GM19438 (cell line): ENCODE measurements at regions not wholly inside any gene's neighbourhood (a gene's known extent, or its start where the extent isn't known, plus 50 kb on each side); places are given as distances from the start of the nearest gene placed in this dataset.

Experiments
- ATAC-seq: cut with Tn5 transposase; IDR thresholded peaks from one replicate; pipeline ENCODE4 v1.9.1; 2021; ENCODE audit warnings: low read depth; ENCODE audit not compliant: unreplicated experiment

- no peak for ATAC-seq
Measured at GRCh38 chr2:111657351-111657975, 226.5 kb downstream of the ANAPC1 start.

GRCh38 chr2:111659361-111660333 lies 224.3 kb downstream of the ANAPC1 start:
- no peak for ATAC-seq

DNA sequence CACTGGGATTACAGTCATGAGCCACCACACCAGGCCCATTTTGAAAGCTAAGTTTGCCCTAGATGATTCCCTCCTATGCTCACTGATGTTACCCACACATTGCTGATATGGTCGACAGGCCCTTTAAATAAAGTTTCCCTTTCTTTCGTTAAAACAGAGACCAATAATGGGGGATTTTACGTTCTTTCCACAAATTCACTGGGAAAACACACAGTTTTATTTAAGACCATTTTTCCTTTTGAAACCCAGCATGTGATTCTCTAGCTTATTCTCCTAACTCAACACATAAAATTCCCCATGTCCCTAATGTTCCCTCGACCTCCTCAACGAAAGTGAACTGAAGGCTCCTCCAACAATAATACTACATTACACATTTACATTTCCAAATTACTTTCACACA lies 223.2 kb downstream of the ANAPC1 start:
- no peak for ATAC-seq

DNA sequence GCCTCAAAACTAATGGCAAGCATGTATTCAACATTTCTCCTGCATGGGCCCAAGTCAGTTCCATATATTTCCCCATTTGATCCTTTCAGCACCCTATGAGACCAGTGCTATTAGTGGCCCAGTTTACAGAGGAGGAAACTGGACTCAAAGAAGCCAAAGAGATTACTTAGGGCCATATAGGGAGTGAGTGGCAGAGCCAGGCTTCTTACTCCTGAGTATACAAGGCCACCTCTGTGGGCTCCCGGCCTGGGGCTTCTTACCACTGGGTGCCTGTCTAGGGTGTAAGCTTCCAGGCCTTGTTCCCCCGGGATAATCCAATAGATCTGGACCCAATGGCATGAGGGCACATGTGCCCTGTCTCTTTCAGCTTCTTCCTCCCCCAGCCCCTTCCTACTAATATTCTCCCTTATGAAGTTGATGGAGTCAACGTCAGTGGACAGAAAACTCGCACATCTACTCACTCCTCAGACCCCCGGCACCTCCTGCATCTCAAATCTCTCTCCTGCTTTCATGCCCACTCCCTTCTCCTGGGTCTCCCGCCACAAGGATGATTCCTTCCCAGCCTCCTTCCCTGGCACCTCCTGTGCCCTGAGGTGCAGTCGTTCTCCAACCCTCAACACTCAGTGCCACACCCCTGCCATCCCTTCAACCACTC lies 222.6 kb downstream of the ANAPC1 start:
- ATAC-seq, result no peak

DNA sequence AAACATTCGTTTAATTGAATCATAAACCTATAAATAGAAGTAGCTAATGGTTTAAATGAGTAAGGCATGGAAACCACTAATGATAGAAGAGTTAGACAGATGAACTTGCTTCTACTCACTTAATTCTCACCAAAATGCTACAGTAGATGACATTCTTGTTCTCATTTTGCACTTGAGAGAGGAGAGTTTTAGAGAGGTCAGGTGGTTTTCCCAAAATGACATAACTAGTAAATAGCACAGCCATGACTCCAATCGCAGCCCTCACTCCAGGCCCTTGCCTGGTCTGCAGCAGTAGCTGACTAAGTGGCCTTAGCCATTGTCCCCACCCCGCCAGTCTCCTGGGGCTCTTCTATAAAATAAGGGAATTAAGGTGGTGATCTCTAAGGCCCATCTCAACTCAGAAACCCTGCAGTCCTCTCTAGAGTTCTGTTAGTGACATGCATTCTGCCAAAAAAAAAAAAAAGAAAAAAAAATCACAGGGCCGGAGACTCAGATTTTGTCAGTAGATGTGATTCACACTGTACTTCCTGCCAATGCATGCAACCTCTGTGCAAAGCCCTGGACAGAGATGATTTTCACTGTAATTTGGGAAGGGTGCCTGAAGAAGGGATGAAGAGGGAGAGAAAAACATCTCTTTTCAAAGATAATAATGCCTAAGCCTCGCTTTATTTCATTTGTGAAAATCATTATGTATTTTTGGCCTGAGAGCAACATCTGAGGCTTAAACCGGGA lies 221.8 kb downstream of the ANAPC1 start:
- ATAC-seq, result no peak

DNA sequence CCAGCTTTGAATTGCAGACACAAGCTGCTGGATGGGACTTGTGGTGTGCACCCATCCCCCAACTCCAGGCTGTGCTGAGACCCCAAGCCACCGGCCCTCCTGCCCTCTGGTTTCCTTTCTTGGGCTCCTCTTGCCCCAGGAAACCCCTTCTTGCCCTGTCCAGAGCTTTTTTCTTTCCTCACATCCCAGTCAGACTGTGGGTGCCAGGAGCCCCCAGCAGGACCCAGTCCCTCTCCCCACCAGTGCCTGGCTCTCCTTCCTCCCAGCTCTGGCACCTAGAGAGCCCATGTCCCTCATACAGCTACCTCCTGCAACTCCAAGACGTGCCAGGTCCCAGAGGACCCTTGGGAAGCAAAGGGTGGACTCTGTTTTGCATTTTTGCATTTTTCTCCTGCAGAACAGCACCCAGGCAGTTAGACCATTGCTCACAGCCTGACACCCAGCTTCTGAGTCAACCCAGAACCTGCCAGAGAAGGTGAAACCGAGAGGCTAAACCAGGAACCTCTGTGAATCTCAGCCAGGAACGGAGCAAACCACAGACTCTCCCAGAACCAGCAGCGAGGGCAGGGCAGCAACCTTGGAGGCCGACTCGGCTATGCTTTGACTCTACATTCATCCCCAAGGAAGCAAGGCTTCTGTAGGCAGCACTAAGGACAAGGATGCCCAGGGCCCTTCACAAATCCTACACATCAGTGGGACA lies 221.1 kb downstream of the ANAPC1 start:
- peak; percentile 88 for ATAC-seq

DNA sequence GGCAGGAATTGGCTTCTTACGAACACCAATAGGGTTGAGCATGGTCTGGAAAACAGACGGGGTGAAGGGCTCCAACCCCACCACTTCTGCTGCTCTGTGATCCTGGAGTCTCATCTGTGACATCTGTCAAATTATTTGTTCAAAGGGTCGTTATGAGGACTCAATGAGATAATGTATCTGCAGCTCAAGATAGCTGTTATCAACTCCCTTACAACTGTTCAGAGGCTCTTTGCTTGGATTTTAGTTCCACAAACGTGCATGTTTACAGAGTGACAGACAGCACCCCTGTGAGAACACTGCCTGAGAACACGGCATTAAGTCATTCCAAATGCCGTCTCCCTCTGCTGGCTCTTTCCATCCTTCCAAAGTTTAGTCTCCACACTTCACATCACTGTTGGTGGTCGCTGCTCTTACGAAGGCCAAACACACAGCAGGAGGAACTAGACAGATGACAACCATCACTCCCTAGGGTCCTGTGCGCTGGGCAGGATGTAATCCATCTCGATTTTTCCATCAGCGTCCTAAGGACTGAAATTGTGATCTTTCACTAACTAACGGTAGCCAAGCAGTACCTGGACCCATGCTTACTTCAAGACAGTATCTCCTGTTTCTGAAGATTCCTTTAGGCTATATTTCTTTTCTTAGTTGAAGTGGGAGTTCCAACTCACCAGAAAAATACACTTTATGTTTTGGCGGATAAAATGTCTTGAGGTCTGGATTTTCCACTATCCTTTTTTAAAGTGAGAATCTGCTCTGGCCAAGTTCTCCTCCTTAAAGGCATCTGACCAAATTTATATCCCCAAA lies 220.3 kb downstream of the ANAPC1 start:
- no peak for ATAC-seq

DNA sequence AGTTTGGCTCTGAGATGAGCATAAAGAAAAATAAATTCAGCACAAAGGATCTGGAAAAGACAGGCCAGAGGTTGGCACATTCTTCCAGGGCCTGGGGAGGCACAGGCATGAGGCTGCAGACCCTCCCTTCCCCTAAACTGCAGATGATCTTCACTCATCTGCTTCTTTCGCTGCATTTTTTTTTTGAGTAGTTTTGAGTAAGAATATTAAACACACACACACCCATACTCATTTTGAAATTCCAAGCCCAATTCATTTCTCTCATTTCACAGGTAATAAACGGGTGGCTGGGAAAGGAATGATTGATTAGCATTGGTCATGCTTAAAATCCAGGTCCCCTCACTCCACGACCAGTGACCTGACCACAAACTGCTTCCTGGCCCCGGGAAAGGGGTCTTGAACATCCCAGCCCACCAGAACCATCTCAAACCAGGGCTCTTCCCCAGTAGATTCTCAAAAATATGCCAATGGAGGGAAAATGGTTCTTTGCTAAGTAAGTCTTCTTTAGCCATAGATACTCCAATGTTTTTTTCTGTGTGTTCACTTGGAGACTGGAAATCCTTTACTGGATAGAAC lies 219.6 kb downstream of the ANAPC1 start:
- no peak for ATAC-seq

- ATAC-seq, result no peak
Measured at GRCh38 chr2:111665011-111665410, 219.0 kb downstream of the ANAPC1 start.

GRCh38 chr2:111665551-111666116 lies 218.4 kb downstream of the ANAPC1 start:
- no peak for ATAC-seq

GRCh38 chr2:111666160-111666559 lies 217.8 kb downstream of the ANAPC1 start:
- no peak for ATAC-seq

- ATAC-seq, result no peak
Measured at GRCh38 chr2:111667001-111667400, 217.0 kb downstream of the ANAPC1 start.

- no peak for ATAC-seq
Measured at GRCh38 chr2:111667542-111668273, 216.3 kb downstream of the ANAPC1 start.

DNA sequence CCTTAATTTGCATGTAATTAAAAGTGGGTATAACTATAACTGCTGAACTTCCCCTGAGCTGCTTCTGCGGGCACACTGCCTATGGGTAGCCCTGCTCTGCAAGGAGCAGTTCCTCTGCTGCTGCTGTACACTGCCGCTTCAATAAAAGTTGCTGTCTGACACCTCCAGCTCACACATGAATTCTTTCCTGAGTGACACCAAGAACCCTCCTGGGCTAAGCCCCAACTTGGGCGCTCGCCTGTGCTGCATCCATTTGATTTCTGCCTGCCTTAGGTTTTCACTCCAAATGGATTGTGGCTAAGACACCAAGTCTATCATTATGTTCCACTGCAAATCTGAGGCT lies 215.7 kb downstream of the ANAPC1 start:
- ATAC-seq, result no peak

DNA sequence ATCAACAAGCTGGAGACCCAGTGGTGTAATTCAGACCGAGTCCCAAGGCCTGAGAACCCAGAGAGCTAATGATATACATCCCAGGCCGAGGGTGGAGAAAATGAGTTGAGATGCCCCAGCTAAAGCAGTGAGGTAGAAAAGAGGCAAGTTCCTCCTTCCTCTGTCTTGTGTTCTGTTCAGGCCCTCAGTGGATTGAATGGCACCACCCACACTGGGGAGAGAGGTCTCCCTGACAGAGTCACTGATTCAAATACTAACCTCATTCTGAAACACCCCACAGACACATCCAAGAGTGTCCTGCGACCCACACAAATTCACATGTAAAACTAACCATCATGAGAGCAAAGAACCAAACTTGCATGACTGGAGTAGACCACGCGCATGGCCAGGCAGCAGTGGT lies 215.3 kb downstream of the ANAPC1 start:
- ATAC-seq, result no peak

GRCh38 chr2:111669928-111670695 lies 213.9 kb downstream of the ANAPC1 start:
- no peak for ATAC-seq

DNA sequence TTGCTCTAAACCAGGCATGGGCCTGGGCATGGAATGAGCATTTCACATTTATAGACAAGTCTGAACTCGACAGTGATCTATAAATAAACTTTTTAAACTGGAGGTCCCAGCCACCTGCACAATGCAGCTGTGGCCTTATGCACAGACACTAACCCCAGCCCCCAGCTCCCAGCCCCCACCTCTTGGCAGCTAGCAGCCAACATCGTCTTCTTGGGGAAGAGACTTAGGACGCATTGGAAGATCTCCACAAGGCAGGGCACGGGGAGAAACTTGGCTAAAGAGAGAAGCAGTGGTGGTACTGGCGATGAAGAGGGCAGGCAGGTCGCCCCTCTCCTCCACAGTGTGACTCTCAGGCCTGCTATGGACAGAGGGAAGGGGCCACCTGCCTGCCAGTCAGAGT lies 213.2 kb downstream of the ANAPC1 start:
- no peak for ATAC-seq
